ENCODE measurements at regions not wholly inside any gene's neighbourhood (a gene's known extent, or its start where the extent isn't known, plus 50 kb on each side); places are given as distances from the start of the nearest gene placed in this dataset.

- TF ChIP-seq, protein P1, sequence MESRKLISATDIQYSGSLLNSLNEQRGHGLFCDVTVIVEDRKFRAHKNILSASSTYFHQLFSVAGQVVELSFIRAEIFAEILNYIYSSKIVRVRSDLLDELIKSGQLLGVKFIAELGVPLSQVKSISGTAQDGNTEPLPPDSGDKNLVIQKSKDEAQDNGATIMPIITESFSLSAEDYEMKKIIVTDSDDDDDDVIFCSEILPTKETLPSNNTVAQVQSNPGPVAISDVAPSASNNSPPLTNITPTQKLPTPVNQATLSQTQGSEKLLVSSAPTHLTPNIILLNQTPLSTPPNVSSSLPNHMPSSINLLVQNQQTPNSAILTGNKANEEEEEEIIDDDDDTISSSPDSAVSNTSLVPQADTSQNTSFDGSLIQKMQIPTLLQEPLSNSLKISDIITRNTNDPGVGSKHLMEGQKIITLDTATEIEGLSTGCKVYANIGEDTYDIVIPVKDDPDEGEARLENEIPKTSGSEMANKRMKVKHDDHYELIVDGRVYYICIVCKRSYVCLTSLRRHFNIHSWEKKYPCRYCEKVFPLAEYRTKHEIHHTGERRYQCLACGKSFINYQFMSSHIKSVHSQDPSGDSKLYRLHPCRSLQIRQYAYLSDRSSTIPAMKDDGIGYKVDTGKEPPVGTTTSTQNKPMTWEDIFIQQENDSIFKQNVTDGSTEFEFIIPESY (IDR thresholded peaks at IDR 0.05) = no peak
- TF ChIP-seq, protein P2, sequence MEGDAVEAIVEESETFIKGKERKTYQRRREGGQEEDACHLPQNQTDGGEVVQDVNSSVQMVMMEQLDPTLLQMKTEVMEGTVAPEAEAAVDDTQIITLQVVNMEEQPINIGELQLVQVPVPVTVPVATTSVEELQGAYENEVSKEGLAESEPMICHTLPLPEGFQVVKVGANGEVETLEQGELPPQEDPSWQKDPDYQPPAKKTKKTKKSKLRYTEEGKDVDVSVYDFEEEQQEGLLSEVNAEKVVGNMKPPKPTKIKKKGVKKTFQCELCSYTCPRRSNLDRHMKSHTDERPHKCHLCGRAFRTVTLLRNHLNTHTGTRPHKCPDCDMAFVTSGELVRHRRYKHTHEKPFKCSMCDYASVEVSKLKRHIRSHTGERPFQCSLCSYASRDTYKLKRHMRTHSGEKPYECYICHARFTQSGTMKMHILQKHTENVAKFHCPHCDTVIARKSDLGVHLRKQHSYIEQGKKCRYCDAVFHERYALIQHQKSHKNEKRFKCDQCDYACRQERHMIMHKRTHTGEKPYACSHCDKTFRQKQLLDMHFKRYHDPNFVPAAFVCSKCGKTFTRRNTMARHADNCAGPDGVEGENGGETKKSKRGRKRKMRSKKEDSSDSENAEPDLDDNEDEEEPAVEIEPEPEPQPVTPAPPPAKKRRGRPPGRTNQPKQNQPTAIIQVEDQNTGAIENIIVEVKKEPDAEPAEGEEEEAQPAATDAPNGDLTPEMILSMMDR (IDR thresholded peaks at IDR 0.05; ENCODE audit: low read depth, low read length, missing input control) = no peak
- TF ChIP-seq ATF3 (IDR thresholded peaks at IDR 0.05) (no peak), JUND (IDR thresholded peaks at IDR 0.05) (no peak), SP1 (IDR thresholded peaks at IDR 0.05) (no peak), MAX (IDR thresholded peaks at IDR 0.05) (no peak), YY1 (IDR thresholded peaks at IDR 0.05) (no peak), EGR1 (IDR thresholded peaks at IDR 0.05; ENCODE audit: low read depth in 2 of 2) (no peak), TAF1 (conservative IDR thresholded peaks at IDR 0.05) (no peak), FOXA1 (IDR thresholded peaks at IDR 0.05) (no peak), RXRA (IDR thresholded peaks at IDR 0.05) (no peak), RAD21 (IDR thresholded peaks at IDR 0.05) (no peak), HNF4G (IDR thresholded peaks at IDR 0.05) (no peak)
- TF ChIP-seq, protein P3, sequence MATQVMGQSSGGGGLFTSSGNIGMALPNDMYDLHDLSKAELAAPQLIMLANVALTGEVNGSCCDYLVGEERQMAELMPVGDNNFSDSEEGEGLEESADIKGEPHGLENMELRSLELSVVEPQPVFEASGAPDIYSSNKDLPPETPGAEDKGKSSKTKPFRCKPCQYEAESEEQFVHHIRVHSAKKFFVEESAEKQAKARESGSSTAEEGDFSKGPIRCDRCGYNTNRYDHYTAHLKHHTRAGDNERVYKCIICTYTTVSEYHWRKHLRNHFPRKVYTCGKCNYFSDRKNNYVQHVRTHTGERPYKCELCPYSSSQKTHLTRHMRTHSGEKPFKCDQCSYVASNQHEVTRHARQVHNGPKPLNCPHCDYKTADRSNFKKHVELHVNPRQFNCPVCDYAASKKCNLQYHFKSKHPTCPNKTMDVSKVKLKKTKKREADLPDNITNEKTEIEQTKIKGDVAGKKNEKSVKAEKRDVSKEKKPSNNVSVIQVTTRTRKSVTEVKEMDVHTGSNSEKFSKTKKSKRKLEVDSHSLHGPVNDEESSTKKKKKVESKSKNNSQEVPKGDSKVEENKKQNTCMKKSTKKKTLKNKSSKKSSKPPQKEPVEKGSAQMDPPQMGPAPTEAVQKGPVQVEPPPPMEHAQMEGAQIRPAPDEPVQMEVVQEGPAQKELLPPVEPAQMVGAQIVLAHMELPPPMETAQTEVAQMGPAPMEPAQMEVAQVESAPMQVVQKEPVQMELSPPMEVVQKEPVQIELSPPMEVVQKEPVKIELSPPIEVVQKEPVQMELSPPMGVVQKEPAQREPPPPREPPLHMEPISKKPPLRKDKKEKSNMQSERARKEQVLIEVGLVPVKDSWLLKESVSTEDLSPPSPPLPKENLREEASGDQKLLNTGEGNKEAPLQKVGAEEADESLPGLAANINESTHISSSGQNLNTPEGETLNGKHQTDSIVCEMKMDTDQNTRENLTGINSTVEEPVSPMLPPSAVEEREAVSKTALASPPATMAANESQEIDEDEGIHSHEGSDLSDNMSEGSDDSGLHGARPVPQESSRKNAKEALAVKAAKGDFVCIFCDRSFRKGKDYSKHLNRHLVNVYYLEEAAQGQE (IDR thresholded peaks at IDR 0.05) = no peak
Measured at GRCh38 chr10:128465697-128466096, 339.5 kb upstream of the MKI67 start.

Data from liver (tissue), 3 donors.